ENCODE measurements at regions not wholly inside any gene's neighbourhood (a gene's known extent, or its start where the extent isn't known, plus 50 kb on each side); places are given as distances from the start of the nearest gene placed in this dataset.

- TF ChIP-seq CTCF (conservative IDR thresholded peaks at IDR 0.05; ENCODE audit: low read depth, low read length): no peak
- no peak for TF ChIP-seq EZH2 (IDR thresholded peaks at IDR 0.05; ENCODE audit: low read length, unreplicated experiment)
These were observed 86.0 kb downstream of the CH25H start for GRCh38 chr10:89120931-89121763.
